CD14-positive monocyte (primary cell): ENCODE measurements at regions not wholly inside any gene's neighbourhood (a gene's known extent, or its start where the extent isn't known, plus 50 kb on each side); places are given as distances from the start of the nearest gene placed in this dataset.

Source experiments
- DNase-seq, 3 donors: peaks; one replicate each; pipeline ENCODE4 v3.0.0-alpha.2; 2011 to 2022
- H2AFZ ChIP-seq: 2 replicates; pipeline ENCODE4 v1.6.0; 2012; ENCODE audit warnings: mild to moderate bottlenecking, low read depth, low read length, inconsistent platforms; ENCODE audit not compliant: insufficient read depth, poor library complexity, severe bottlenecking
- H3K27ac ChIP-seq, 2 donors: 1 replicate in 1 of 2; 2 replicates in 1 of 2; pipeline ENCODE4 v1.5.1; 2012 to 2013; ENCODE audit warnings: low read length in 2 of 2, control low read depth in 1 of 2, inconsistent platforms in 1 of 2, low read depth in 1 of 2, mild to moderate bottlenecking in 1 of 2
- H3K27me3 ChIP-seq, 2 donors: one replicate each; pipeline versions ENCODE4 v1.6.0 to v1.6.1; 2011 to 2013; ENCODE audit warnings: low read length in 2 of 2; ENCODE audit not compliant: control insufficient read depth in 2 of 2, insufficient read depth in 2 of 2
- H3K36me3 ChIP-seq, 2 donors: replicated peaks in 1 of 2; 1 replicate in 1 of 2; 2 replicates in 1 of 2; pipeline versions ENCODE4 v1.5.1 to v1.6.1; 2012 to 2013; ENCODE audit warnings: low read length in 2 of 2, control low read depth in 1 of 2, inconsistent platforms in 1 of 2, mild to moderate bottlenecking in 1 of 2; ENCODE audit not compliant: insufficient read depth in 2 of 2, control insufficient read depth in 1 of 2
- H3K4me1 ChIP-seq, 2 donors: 1 replicate in 1 of 2; 2 replicates in 1 of 2; pipeline versions ENCODE4 v1.5.1 to v1.6.1; 2012 to 2013; ENCODE audit warnings: low read length in 2 of 2, control low read depth in 1 of 2, inconsistent platforms in 1 of 2, mild to moderate bottlenecking in 1 of 2, moderate library complexity in 1 of 2; ENCODE audit not compliant: insufficient read depth in 2 of 2, control insufficient read depth in 1 of 2
- H3K4me2 ChIP-seq: replicated peaks from 2 replicates; pipeline ENCODE3; 2012; ENCODE audit warnings: low read length, moderate library complexity, mild to moderate bottlenecking; ENCODE audit not compliant: poor library complexity, severe bottlenecking; ENCODE audit errors: extremely low read depth
- H3K4me3 ChIP-seq, 3 experiments: fragments of 200-600 bp in 1 of 3; sonication (generic) in 1 of 3; replicated peaks in 1 of 3; 1 replicate in 2 of 3; 2 replicates in 1 of 3; pipeline ENCODE4 v1.5.1; 2011 to 2013; ENCODE audit warnings: low read length in 3 of 3, mild to moderate bottlenecking in 3 of 3, control low read depth in 2 of 3, low read depth in 2 of 3, inconsistent platforms in 1 of 3, moderate library complexity in 1 of 3
- H3K79me2 ChIP-seq: 2 replicates; pipeline ENCODE4 v1.6.0; 2012; ENCODE audit warnings: mild to moderate bottlenecking, control low read depth, inconsistent platforms, low read length, moderate library complexity; ENCODE audit not compliant: insufficient read depth
- H3K9ac ChIP-seq: 2 replicates; pipeline ENCODE4 v1.6.0; 2017; ENCODE audit warnings: low read length, mild to moderate bottlenecking; ENCODE audit not compliant: insufficient read depth, poor library complexity, severe bottlenecking
- H3K9me3 ChIP-seq, 2 donors: replicated peaks in 1 of 2; 1 replicate in 1 of 2; 2 replicates in 1 of 2; pipeline versions ENCODE4 v1.5.1 to v1.6.1; 2012 to 2013; ENCODE audit warnings: low read length in 2 of 2, control low read depth in 1 of 2; ENCODE audit not compliant: control insufficient read depth in 1 of 2, insufficient read depth in 1 of 2
- H4K20me1 ChIP-seq: 2 replicates; pipeline ENCODE4 v1.6.0; 2012; ENCODE audit warnings: mild to moderate bottlenecking, low read length, control low read depth, moderate library complexity; ENCODE audit not compliant: insufficient read depth
- H3K27ac Mint-ChIP-seq, 7 donors: one replicate each; pipeline ENCODE4 v1.8.0; 2020; ENCODE audit warnings: mild to moderate bottlenecking in 7 of 7, mixed read lengths in 7 of 7, moderate library complexity in 6 of 7, inconsistent platforms in 2 of 7
- H3K27me3 Mint-ChIP-seq, 3 donors: one replicate each; pipeline ENCODE4 v1.8.0; 2021 to 2022; ENCODE audit warnings: low read depth in 3 of 3, mild to moderate bottlenecking in 3 of 3, mixed read lengths in 3 of 3, moderate library complexity in 3 of 3, inconsistent platforms in 1 of 3
- H3K36me3 Mint-ChIP-seq, 2 donors: one replicate each; pipeline ENCODE4 v1.8.0; 2020; ENCODE audit warnings: mixed read lengths in 2 of 2, inconsistent platforms in 1 of 2, mild to moderate bottlenecking in 1 of 2
- H3K4me1 Mint-ChIP-seq: one replicate; pipeline ENCODE4 v1.8.0; 2020; ENCODE audit warnings: mild to moderate bottlenecking, mixed read lengths
- H3K4me3 Mint-ChIP-seq, 2 donors: one replicate each; pipeline ENCODE4 v1.8.0; 2020; ENCODE audit warnings: mild to moderate bottlenecking in 2 of 2, mixed read lengths in 2 of 2, moderate library complexity in 1 of 2
- H3K9me3 Mint-ChIP-seq, 7 donors: one replicate each; pipeline ENCODE4 v1.8.0; 2020 to 2022; ENCODE audit warnings: mixed read lengths in 7 of 7, mild to moderate bottlenecking in 6 of 7, moderate library complexity in 6 of 7, inconsistent platforms in 2 of 7
- WGBS: methylation state at CpG from one replicate; pipeline ENCODE4 v1.1.5; 2013; ENCODE audit warnings: missing lambda C conversion rate; ENCODE audit not compliant: insufficient coverage; 5-methylcytosine and 5-hydroxymethylcytosine counted together
- intact Hi-C, 2 donors: fragments of 100-400 bp; cut with micrococcal nuclease; formaldehyde crosslinking; loops; one replicate each; pipeline versions ENCODE4 v1.15.0 to v1.15.1; 2023
- TF ChIP-seq, protein P1 (sequence below): fragments of 200-600 bp; IDR thresholded peaks from one replicate; pipeline ENCODE4 v1.8.0; 2022; ENCODE audit warnings: antibody characterized with exemption, mild to moderate bottlenecking

DNA sequence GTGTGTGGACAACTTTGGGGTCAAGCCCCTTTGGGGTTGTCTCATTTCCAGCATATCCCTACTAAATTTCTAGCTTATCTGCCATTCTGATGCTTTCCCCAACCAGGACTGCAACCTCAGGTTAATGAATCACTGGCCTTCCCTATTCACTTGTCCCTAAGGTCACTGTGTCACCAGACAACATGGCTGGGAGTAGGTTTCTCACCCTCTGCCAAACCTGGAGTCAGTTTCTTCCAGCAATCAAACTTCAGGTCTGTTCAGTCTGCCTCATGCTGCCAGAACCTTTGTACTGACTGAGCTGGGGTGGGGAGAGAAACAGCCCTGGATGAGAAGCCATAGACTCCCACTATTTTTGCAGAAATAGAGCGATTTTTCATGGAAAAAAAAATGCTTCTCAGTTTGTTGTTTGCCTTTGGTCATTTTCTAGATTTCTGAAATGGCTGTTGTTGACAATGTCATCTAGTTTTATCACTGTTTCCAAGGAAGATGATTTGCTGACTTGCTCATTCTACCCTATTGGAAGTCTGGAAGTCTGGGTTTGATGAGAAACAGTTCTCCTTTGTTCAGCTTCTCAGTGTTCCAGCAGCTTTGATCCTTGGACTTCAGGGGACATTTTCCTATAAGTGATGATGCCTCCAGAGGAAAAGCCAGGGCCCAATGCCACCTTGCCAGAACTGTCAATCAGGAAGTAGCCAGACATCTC is 74.8 kb upstream of the IL12A start:
- no peaks in the 10 kb centered on the region for H3K9me3 ChIP-seq
- Mint-ChIP-seq H3K27ac (no peak overlapping the region), H3K4me3 (no peak overlapping the region), H3K4me1 (peaks cover 20% of the 10 kb centered on the region), H3K36me3 (no peaks in the 10 kb centered on the region), H3K27me3 (peaks cover 0 to 3% (median 0%) of the 10 kb centered on the region in 3 donors), H3K9me3 (peaks cover 0 to 3% (median 0%) of the 10 kb centered on the region in 7 donors)
- no CpG with 5 or more reads among the region's 1 CpG for WGBS
- no peaks in the 10 kb centered on the region for H3K79me2 ChIP-seq
- intact Hi-C loops, result no loop called here
- DNase-seq, result no peak
- H3K4me3 ChIP-seq, result no peak overlapping the region
- peaks cover 14 to 18% of the 10 kb centered on the region in 2 donors for H3K4me1 ChIP-seq
- TF ChIP-seq, protein P1, sequence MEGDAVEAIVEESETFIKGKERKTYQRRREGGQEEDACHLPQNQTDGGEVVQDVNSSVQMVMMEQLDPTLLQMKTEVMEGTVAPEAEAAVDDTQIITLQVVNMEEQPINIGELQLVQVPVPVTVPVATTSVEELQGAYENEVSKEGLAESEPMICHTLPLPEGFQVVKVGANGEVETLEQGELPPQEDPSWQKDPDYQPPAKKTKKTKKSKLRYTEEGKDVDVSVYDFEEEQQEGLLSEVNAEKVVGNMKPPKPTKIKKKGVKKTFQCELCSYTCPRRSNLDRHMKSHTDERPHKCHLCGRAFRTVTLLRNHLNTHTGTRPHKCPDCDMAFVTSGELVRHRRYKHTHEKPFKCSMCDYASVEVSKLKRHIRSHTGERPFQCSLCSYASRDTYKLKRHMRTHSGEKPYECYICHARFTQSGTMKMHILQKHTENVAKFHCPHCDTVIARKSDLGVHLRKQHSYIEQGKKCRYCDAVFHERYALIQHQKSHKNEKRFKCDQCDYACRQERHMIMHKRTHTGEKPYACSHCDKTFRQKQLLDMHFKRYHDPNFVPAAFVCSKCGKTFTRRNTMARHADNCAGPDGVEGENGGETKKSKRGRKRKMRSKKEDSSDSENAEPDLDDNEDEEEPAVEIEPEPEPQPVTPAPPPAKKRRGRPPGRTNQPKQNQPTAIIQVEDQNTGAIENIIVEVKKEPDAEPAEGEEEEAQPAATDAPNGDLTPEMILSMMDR, result no peak
- no peaks in the 10 kb centered on the region for H3K36me3 ChIP-seq
- H2AFZ ChIP-seq, result no peak overlapping the region
- no peak overlapping the region for H3K4me2 ChIP-seq
- H3K27ac ChIP-seq, result no peak overlapping the region
- H3K27me3 ChIP-seq, result no peaks in the 10 kb centered on the region
- no peaks in the 10 kb centered on the region for H4K20me1 ChIP-seq
- H3K9ac ChIP-seq, result no peak overlapping the region

DNA sequence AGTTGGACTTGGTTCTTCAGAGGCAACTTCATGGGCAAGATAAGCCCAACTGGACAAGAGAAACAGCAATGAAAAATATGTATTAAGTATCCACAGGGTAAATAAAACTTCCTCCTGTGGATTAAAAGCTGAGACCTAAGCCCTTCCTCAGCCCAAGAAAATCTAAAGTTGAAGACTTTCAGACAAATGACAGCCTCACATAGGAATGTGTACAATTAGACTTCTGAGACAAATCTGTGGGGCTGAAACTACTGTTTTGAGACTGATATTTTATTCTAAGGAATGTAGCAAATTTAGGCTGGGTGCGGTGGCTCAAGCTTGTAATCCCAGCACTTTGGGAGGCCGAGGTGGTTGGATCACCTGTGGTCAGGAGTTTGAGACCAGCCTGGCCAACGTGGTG is 74.2 kb upstream of the IL12A start:
- H2AFZ ChIP-seq, result no peak overlapping the region
- H3K4me2 ChIP-seq, result no peak overlapping the region
- H3K9ac ChIP-seq, result no peak overlapping the region
- peaks cover 0 to 3% (median 0%) of the 10 kb centered on the region in 7 donors for H3K9me3 Mint-ChIP-seq
- peaks cover 0 to 3% (median 0%) of the 10 kb centered on the region in 3 donors for H3K27me3 Mint-ChIP-seq
- H3K27ac Mint-ChIP-seq, result no peak overlapping the region
- H3K4me1 Mint-ChIP-seq, result peaks cover 26% of the 10 kb centered on the region
- H3K4me1 ChIP-seq, result peaks cover 13 to 24% of the 10 kb centered on the region in 2 donors
- H3K27me3 ChIP-seq, result no peaks in the 10 kb centered on the region
- no peak for DNase-seq
- H3K9me3 ChIP-seq, result no peaks in the 10 kb centered on the region
- H3K4me3 ChIP-seq, result no peak overlapping the region
- no peak overlapping the region for H3K27ac ChIP-seq
- intact Hi-C loops, result no loop called here
- no peaks in the 10 kb centered on the region for H3K79me2 ChIP-seq
- no peaks in the 10 kb centered on the region for H3K36me3 Mint-ChIP-seq
- no peaks in the 10 kb centered on the region for H3K36me3 ChIP-seq
- 94% methylated on average over 3 of the region's 3 CpGs for WGBS
- H3K4me3 Mint-ChIP-seq, result no peak overlapping the region
- TF ChIP-seq, protein P1, result no peak
- no peaks in the 10 kb centered on the region for H4K20me1 ChIP-seq
